ENCODE measurements at regions not wholly inside any gene's neighbourhood (a gene's known extent, or its start where the extent isn't known, plus 50 kb on each side); places are given as distances from the start of the nearest gene placed in this dataset.

DNA sequence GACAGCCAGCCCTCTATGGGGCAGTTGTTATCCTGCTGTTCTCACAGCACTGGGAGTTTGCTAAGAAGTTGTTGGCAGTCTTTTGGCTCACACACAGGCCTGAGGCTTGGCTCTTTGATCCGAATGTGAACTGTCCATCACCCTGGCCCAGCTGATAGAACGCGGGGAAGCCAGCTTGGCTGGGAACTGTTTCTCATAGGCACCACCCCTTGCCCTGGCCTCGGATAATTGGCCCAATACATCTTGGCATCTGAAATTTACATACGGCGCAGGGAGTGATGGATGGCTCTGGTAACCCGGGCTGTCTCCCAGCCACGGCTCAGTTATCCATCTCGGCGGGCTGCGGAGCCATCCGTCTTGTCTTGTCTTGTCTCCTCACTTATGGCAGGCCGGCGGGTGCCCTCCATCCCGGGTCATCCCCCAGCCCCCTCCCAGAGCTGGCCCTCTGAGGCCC lies 164.1 kb downstream of the PHETA1 start:
- TF ChIP-seq, protein P1, sequence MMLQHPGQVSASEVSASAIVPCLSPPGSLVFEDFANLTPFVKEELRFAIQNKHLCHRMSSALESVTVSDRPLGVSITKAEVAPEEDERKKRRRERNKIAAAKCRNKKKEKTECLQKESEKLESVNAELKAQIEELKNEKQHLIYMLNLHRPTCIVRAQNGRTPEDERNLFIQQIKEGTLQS (IDR thresholded peaks at IDR 0.05), result no peak
- TF ChIP-seq TAF1 (conservative IDR thresholded peaks at IDR 0.05), result no peak
- TF ChIP-seq, protein P2, sequence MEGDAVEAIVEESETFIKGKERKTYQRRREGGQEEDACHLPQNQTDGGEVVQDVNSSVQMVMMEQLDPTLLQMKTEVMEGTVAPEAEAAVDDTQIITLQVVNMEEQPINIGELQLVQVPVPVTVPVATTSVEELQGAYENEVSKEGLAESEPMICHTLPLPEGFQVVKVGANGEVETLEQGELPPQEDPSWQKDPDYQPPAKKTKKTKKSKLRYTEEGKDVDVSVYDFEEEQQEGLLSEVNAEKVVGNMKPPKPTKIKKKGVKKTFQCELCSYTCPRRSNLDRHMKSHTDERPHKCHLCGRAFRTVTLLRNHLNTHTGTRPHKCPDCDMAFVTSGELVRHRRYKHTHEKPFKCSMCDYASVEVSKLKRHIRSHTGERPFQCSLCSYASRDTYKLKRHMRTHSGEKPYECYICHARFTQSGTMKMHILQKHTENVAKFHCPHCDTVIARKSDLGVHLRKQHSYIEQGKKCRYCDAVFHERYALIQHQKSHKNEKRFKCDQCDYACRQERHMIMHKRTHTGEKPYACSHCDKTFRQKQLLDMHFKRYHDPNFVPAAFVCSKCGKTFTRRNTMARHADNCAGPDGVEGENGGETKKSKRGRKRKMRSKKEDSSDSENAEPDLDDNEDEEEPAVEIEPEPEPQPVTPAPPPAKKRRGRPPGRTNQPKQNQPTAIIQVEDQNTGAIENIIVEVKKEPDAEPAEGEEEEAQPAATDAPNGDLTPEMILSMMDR (IDR thresholded peaks at IDR 0.05; ENCODE audit: low read depth, low read length, missing input control), result no peak
- no peak for TF ChIP-seq YY1 (IDR thresholded peaks at IDR 0.05)
- TF ChIP-seq, protein P3, sequence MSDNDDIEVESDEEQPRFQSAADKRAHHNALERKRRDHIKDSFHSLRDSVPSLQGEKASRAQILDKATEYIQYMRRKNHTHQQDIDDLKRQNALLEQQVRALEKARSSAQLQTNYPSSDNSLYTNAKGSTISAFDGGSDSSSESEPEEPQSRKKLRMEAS (IDR thresholded peaks at IDR 0.05), result no peak
